ENCODE measurements at regions not wholly inside any gene's neighbourhood (a gene's known extent, or its start where the extent isn't known, plus 50 kb on each side); places are given as distances from the start of the nearest gene placed in this dataset.

GRCh38 chr15:97009031-97009431 lies 678.5 kb downstream of the NR2F2 start:
- Histone ChIP-seq H3K4me3 (ENCODE audit: low read depth in 1 of 2, low read length in 1 of 2) (no peak overlapping the region), H3K27me3 (no peaks in the 10 kb centered on the region), H3K9me3 (no peaks in the 10 kb centered on the region), H3K36me3 (no peaks in the 10 kb centered on the region), H3K4me1 (ENCODE audit: control insufficient read depth in 1 of 2, insufficient read depth in 1 of 2, low read depth in 1 of 2, low read length in 1 of 2) (no peaks in the 10 kb centered on the region), H3K27ac (no peak overlapping the region)
- no peak for TF ChIP-seq CTCF (IDR thresholded peaks at IDR 0.05)

GRCh38 chr15:97012986-97013385 lies 682.5 kb downstream of the NR2F2 start:
- H3K4me1 ChIP-seq (ENCODE audit: control insufficient read depth in 1 of 2, insufficient read depth in 1 of 2, low read depth in 1 of 2, low read length in 1 of 2), result no peaks in the 10 kb centered on the region
- no peak for TF ChIP-seq CTCF (IDR thresholded peaks at IDR 0.05)
- H3K9me3 ChIP-seq, result no peaks in the 10 kb centered on the region
- no peak overlapping the region for H3K4me3 ChIP-seq (ENCODE audit: low read depth in 1 of 2, low read length in 1 of 2)
- H3K27me3 ChIP-seq, result no peaks in the 10 kb centered on the region
- H3K36me3 ChIP-seq, result no peaks in the 10 kb centered on the region
- H3K27ac ChIP-seq, result no peak overlapping the region

GRCh38 chr15:97013491-97013890 lies 683.0 kb downstream of the NR2F2 start:
- Histone ChIP-seq H3K9me3 (no peaks in the 10 kb centered on the region), H3K4me1 (ENCODE audit: control insufficient read depth in 1 of 2, insufficient read depth in 1 of 2, low read depth in 1 of 2, low read length in 1 of 2) (no peaks in the 10 kb centered on the region), H3K36me3 (no peaks in the 10 kb centered on the region), H3K27me3 (no peaks in the 10 kb centered on the region), H3K27ac (no peak overlapping the region), H3K4me3 (ENCODE audit: low read depth in 1 of 2, low read length in 1 of 2) (no peak overlapping the region)
- TF ChIP-seq CTCF (IDR thresholded peaks at IDR 0.05), result no peak

GRCh38 chr15:97014001-97014400 lies 683.5 kb downstream of the NR2F2 start:
- H3K9me3 ChIP-seq, result no peaks in the 10 kb centered on the region
- H3K4me3 ChIP-seq (ENCODE audit: low read depth in 1 of 2, low read length in 1 of 2), result no peak overlapping the region
- no peaks in the 10 kb centered on the region for H3K27me3 ChIP-seq
- no peak overlapping the region for H3K27ac ChIP-seq
- H3K36me3 ChIP-seq, result no peaks in the 10 kb centered on the region
- TF ChIP-seq CTCF (IDR thresholded peaks at IDR 0.05), result no peak
- H3K4me1 ChIP-seq (ENCODE audit: control insufficient read depth in 1 of 2, insufficient read depth in 1 of 2, low read depth in 1 of 2, low read length in 1 of 2), result no peaks in the 10 kb centered on the region

GRCh38 chr15:97023488-97023844 lies 693.0 kb downstream of the NR2F2 start:
- no peak for TF ChIP-seq CTCF (IDR thresholded peaks at IDR 0.05)
- Histone ChIP-seq H3K4me3 (ENCODE audit: low read depth in 1 of 2, low read length in 1 of 2) (no peak overlapping the region), H3K9me3 (no peaks in the 10 kb centered on the region), H3K27me3 (no peaks in the 10 kb centered on the region), H3K4me1 (ENCODE audit: control insufficient read depth in 1 of 2, insufficient read depth in 1 of 2, low read depth in 1 of 2, low read length in 1 of 2) (no peaks in the 10 kb centered on the region), H3K36me3 (no peaks in the 10 kb centered on the region), H3K27ac (no peak overlapping the region)

GRCh38 chr15:97026781-97027180 lies 696.3 kb downstream of the NR2F2 start:
- TF ChIP-seq CTCF (IDR thresholded peaks at IDR 0.05), result no peak
- Histone ChIP-seq H3K4me3 (ENCODE audit: low read depth in 1 of 2, low read length in 1 of 2) (no peak overlapping the region), H3K9me3 (no peaks in the 10 kb centered on the region), H3K27ac (no peak overlapping the region), H3K4me1 (ENCODE audit: control insufficient read depth in 1 of 2, insufficient read depth in 1 of 2, low read depth in 1 of 2, low read length in 1 of 2) (no peaks in the 10 kb centered on the region), H3K36me3 (no peaks in the 10 kb centered on the region), H3K27me3 (no peaks in the 10 kb centered on the region)
